Neuronal stem cell (in vitro differentiated cells): ENCODE measurements at regions not wholly inside any gene's neighbourhood (a gene's known extent, or its start where the extent isn't known, plus 50 kb on each side); places are given as distances from the start of the nearest gene placed in this dataset.

Source experiments
- DNase-seq: peaks from one replicate; pipeline ENCODE4 v3.0.0-alpha.2; 2013; ENCODE audit warnings: low spot score
- H2AFZ ChIP-seq: one replicate; pipeline ENCODE4 v1.6.1; 2013; ENCODE audit warnings: mild to moderate bottlenecking, low read length, inconsistent platforms
- H2AK5ac ChIP-seq: 2 replicates; pipeline ENCODE4 v1.6.1; 2013; ENCODE audit warnings: low read depth, mild to moderate bottlenecking, inconsistent platforms, low read length, moderate library complexity, mixed read lengths
- H2BK120ac ChIP-seq: 2 replicates; pipeline ENCODE4 v1.6.1; 2013; ENCODE audit warnings: low read depth, mild to moderate bottlenecking, inconsistent platforms, low read length, moderate library complexity, mixed read lengths
- H2BK12ac ChIP-seq: one replicate; pipeline ENCODE4 v1.6.1; 2013; ENCODE audit warnings: low read length, inconsistent platforms
- H2BK15ac ChIP-seq: 2 replicates; pipeline ENCODE4 v1.6.1; 2013; ENCODE audit warnings: mild to moderate bottlenecking, low read length, inconsistent platforms, mixed read lengths
- H2BK5ac ChIP-seq: one replicate; pipeline ENCODE4 v1.6.1; 2013; ENCODE audit warnings: inconsistent platforms, mild to moderate bottlenecking, low read length, moderate library complexity
- H3K14ac ChIP-seq: one replicate; pipeline ENCODE4 v1.6.1; 2013; ENCODE audit warnings: low read length, inconsistent platforms
- H3K18ac ChIP-seq: 2 replicates; pipeline ENCODE4 v1.6.1; 2013; ENCODE audit warnings: low read length, inconsistent platforms
- H3K23ac ChIP-seq: 2 replicates; pipeline ENCODE4 v1.6.1; 2013; ENCODE audit warnings: low read depth, mild to moderate bottlenecking, mixed read lengths, low read length, inconsistent platforms; ENCODE audit not compliant: poor library complexity
- H3K27ac ChIP-seq: replicated peaks from 3 replicates; pipeline ENCODE4 v1.5.1; 2013; ENCODE audit warnings: low read length, inconsistent platforms
- H3K27me3 ChIP-seq, 3 experiments: 2 replicates each; pipeline ENCODE4 v1.6.1; 2013; ENCODE audit warnings: low read length in 3 of 3, mild to moderate bottlenecking in 2 of 3, inconsistent platforms in 1 of 3, low read depth in 1 of 3, mixed read lengths in 1 of 3, moderate library complexity in 1 of 3; ENCODE audit not compliant: control insufficient read depth in 3 of 3, insufficient read depth in 3 of 3
- H3K36me3 ChIP-seq, 2 donors: replicated peaks in 1 of 2; 2 replicates each; pipeline ENCODE4 v1.6.1; 2013; ENCODE audit warnings: low read length in 2 of 2; ENCODE audit not compliant: control insufficient read depth in 2 of 2, insufficient read depth in 2 of 2
- H3K4ac ChIP-seq: 2 replicates; pipeline ENCODE4 v1.6.1; 2013; ENCODE audit warnings: inconsistent platforms, mild to moderate bottlenecking, low read length, moderate library complexity
- H3K4me1 ChIP-seq, 2 donors: 1 replicate in 1 of 2; 2 replicates in 1 of 2; pipeline ENCODE4 v1.6.1; 2013; ENCODE audit warnings: low read length in 2 of 2, low read depth in 1 of 2; ENCODE audit not compliant: control insufficient read depth in 2 of 2, insufficient read depth in 1 of 2
- H3K4me2 ChIP-seq: one replicate; pipeline ENCODE4 v1.6.1; 2013; ENCODE audit warnings: mild to moderate bottlenecking, low read length, inconsistent platforms; ENCODE audit not compliant: insufficient read depth, poor library complexity, severe bottlenecking
- H3K4me3 ChIP-seq, 2 donors: 2 replicates each; pipeline ENCODE4 v1.5.1; 2013; ENCODE audit warnings: low read length in 2 of 2, mild to moderate bottlenecking in 2 of 2, inconsistent platforms in 1 of 2, moderate library complexity in 1 of 2
- H3K79me1 ChIP-seq: one replicate; pipeline ENCODE4 v1.6.1; 2013; ENCODE audit warnings: low read depth, mild to moderate bottlenecking, inconsistent platforms, low read length, moderate library complexity
- H3K9ac ChIP-seq: one replicate; pipeline ENCODE4 v1.6.1; 2013; ENCODE audit warnings: mild to moderate bottlenecking, low read depth, low read length, inconsistent platforms; ENCODE audit not compliant: poor library complexity
- H3K9me3 ChIP-seq, 2 donors: replicated peaks in 1 of 2; 2 replicates each; pipeline versions ENCODE3 to v1.6.1; 2013; ENCODE audit warnings: low read length in 2 of 2, mild to moderate bottlenecking in 2 of 2, inconsistent platforms in 1 of 2, low read depth in 1 of 2, mixed read lengths in 1 of 2, moderate library complexity in 1 of 2; ENCODE audit not compliant: control insufficient read depth in 2 of 2, insufficient read depth in 1 of 2
- H4K8ac ChIP-seq: one replicate; pipeline ENCODE4 v1.6.1; 2013; ENCODE audit warnings: low read depth, mild to moderate bottlenecking, inconsistent platforms, low read length, moderate library complexity
- H4K91ac ChIP-seq: one replicate; pipeline ENCODE4 v1.6.1; 2013; ENCODE audit warnings: low read length, low read depth, mild to moderate bottlenecking, inconsistent platforms; ENCODE audit not compliant: poor library complexity
- WGBS, 2 donors: extraction: QIAGEN DNeasy Blood & Tissue Kit; methylation state at CpG; one replicate each; pipeline ENCODE4 v1.1.7; 2013; ENCODE audit warnings: missing lambda C conversion rate in 2 of 2, mixed read lengths in 1 of 2; ENCODE audit not compliant: insufficient read length in 2 of 2, insufficient replicate concordance in 1 of 2; ENCODE audit errors: extremely low coverage in 2 of 2; 5-methylcytosine and 5-hydroxymethylcytosine counted together

- H3K9me3 ChIP-seq = no peaks in the 10 kb centered on the region
- no peaks in the 10 kb centered on the region for H3K79me1 ChIP-seq
- H3K18ac ChIP-seq = no peak overlapping the region
- H2BK5ac ChIP-seq = no peak overlapping the region
- H4K91ac ChIP-seq = no peak overlapping the region
- no peak overlapping the region for H3K14ac ChIP-seq
- no peak overlapping the region for H2AFZ ChIP-seq
- no CpG with 5 or more reads among the region's 4 CpGs for WGBS, 2 donors
- H3K36me3 ChIP-seq = peaks cover 0 to 9% of the 10 kb centered on the region in 2 donors
- no peak overlapping the region for H2BK120ac ChIP-seq
- no peak overlapping the region for H3K9ac ChIP-seq
- no peak overlapping the region for H3K23ac ChIP-seq
- DNase-seq = no peak
- no peak overlapping the region for H3K27ac ChIP-seq
- no peak overlapping the region for H3K4me2 ChIP-seq
- H3K4me3 ChIP-seq = no peak overlapping the region
- H3K27me3 ChIP-seq = no peaks in the 10 kb centered on the region
- no peak overlapping the region for H2BK15ac ChIP-seq
- H2BK12ac ChIP-seq = no peak overlapping the region
- H4K8ac ChIP-seq = no peak overlapping the region
- no peak overlapping the region for H3K4ac ChIP-seq
- no peak overlapping the region for H2AK5ac ChIP-seq
- peaks cover 0 to 1% of the 10 kb centered on the region in 2 donors for H3K4me1 ChIP-seq
Measured at GRCh38 chr11:92601048-92601447, 368.4 kb upstream of the MTNR1B start.

- no peak overlapping the region for H3K23ac ChIP-seq
- no peak overlapping the region for H4K8ac ChIP-seq
- H2AK5ac ChIP-seq = no peak overlapping the region
- no peaks in the 10 kb centered on the region for H3K79me1 ChIP-seq
- no peak overlapping the region for H3K9ac ChIP-seq
- H3K36me3 ChIP-seq = peaks cover 0 to 2% of the 10 kb centered on the region in 2 donors
- no peak overlapping the region for H3K4ac ChIP-seq
- H2BK15ac ChIP-seq = no peak overlapping the region
- H3K4me1 ChIP-seq = peaks cover 0 to 2% of the 10 kb centered on the region in 2 donors
- no peak overlapping the region for H2BK5ac ChIP-seq
- H4K91ac ChIP-seq = no peak overlapping the region
- H2BK120ac ChIP-seq = no peak overlapping the region
- H3K4me2 ChIP-seq = no peak overlapping the region
- H3K27me3 ChIP-seq = no peaks in the 10 kb centered on the region
- no peak overlapping the region for H3K4me3 ChIP-seq
- H3K27ac ChIP-seq = no peak overlapping the region
- no peak overlapping the region for H2BK12ac ChIP-seq
- no peak for DNase-seq
- H3K18ac ChIP-seq = no peak overlapping the region
- H3K9me3 ChIP-seq = no peaks in the 10 kb centered on the region
- no peak overlapping the region for H2AFZ ChIP-seq
- H3K14ac ChIP-seq = no peak overlapping the region
- WGBS, 2 donors = no CpG with 5 or more reads among the region's 2 CpGs
Measured at GRCh38 chr11:92605667-92606066, 363.8 kb upstream of the MTNR1B start.

GRCh38 chr11:92607969-92608722 is 361.3 kb upstream of the MTNR1B start:
- Histone ChIP-seq H3K4ac (no peak overlapping the region), H2AFZ (no peak overlapping the region), H3K4me1 (peaks cover 0 to 2% of the 10 kb centered on the region in 2 donors), H3K14ac (no peak overlapping the region), H2BK120ac (no peak overlapping the region), H3K9me3 (no peaks in the 10 kb centered on the region), H2AK5ac (no peak overlapping the region), H2BK5ac (no peak overlapping the region), H3K18ac (no peak overlapping the region), H3K79me1 (no peaks in the 10 kb centered on the region), H2BK15ac (no peak overlapping the region), H3K4me2 (no peak overlapping the region), H3K23ac (no peak overlapping the region), H3K4me3 (no peak overlapping the region), H3K9ac (no peak overlapping the region), H4K91ac (no peak overlapping the region), H3K27ac (no peak overlapping the region), H3K36me3 (peaks cover 0 to 2% of the 10 kb centered on the region in 2 donors), H4K8ac (no peak overlapping the region), H2BK12ac (no peak overlapping the region), H3K27me3 (no peaks in the 10 kb centered on the region)
- no CpG with 5 or more reads among the region's 4 CpGs for WGBS, 2 donors
- no peak for DNase-seq

- H3K4me1 ChIP-seq = peaks cover 0 to 2% of the 10 kb centered on the region in 2 donors
- H3K9me3 ChIP-seq = no peaks in the 10 kb centered on the region
- H3K27me3 ChIP-seq = no peaks in the 10 kb centered on the region
- H3K27ac ChIP-seq = no peak overlapping the region
- WGBS, 2 donors = no CpG with 5 or more reads among the region's 4 CpGs
- H3K4me3 ChIP-seq = no peak overlapping the region
- H4K8ac ChIP-seq = no peak overlapping the region
- H3K18ac ChIP-seq = no peak overlapping the region
- no peak overlapping the region for H2AK5ac ChIP-seq
- no peak overlapping the region for H2BK120ac ChIP-seq
- no peak overlapping the region for H3K9ac ChIP-seq
- H3K14ac ChIP-seq = no peak overlapping the region
- no peak overlapping the region for H3K23ac ChIP-seq
- H4K91ac ChIP-seq = no peak overlapping the region
- no peak for DNase-seq
- H2BK12ac ChIP-seq = no peak overlapping the region
- no peaks in the 10 kb centered on the region for H3K36me3 ChIP-seq
- H2AFZ ChIP-seq = no peak overlapping the region
- H3K4ac ChIP-seq = no peak overlapping the region
- no peak overlapping the region for H3K4me2 ChIP-seq
- no peak overlapping the region for H2BK5ac ChIP-seq
- H2BK15ac ChIP-seq = no peak overlapping the region
- H3K79me1 ChIP-seq = no peaks in the 10 kb centered on the region
Measured at GRCh38 chr11:92611157-92611556, 358.3 kb upstream of the MTNR1B start.
